Smooth muscle cell (in vitro differentiated cells): ENCODE measurements at regions not wholly inside any gene's neighbourhood (a gene's known extent, or its start where the extent isn't known, plus 50 kb on each side); places are given as distances from the start of the nearest gene placed in this dataset.

ENCODE experiments used
- DNase-seq: peaks from one replicate; lab custom pipeline; 2025; ENCODE audit not compliant: unreplicated experiment; lab: John Stamatoyannopoulos, UW
- H2AFZ ChIP-seq: fragments of 200-600 bp; sonication (generic); 2 replicates; pipeline ENCODE4 v1.6.0; 2016; ENCODE audit warnings: antibody characterized with exemption, low read depth, mild to moderate bottlenecking
- H3F3A ChIP-seq: fragments of 200-600 bp; sonication (generic); 2 replicates; pipeline ENCODE4 v1.6.0; 2017; ENCODE audit warnings: antibody characterized with exemption, low read depth
- H3K27ac ChIP-seq: fragments of 200-600 bp; sonication (generic); 2 replicates; pipeline ENCODE4 v1.5.1; 2016; ENCODE audit warnings: low read depth, mild to moderate bottlenecking
- H3K27me3 ChIP-seq: fragments of 200-600 bp; sonication (generic); 2 replicates; pipeline ENCODE4 v1.6.1; 2016; ENCODE audit warnings: low read depth, mild to moderate bottlenecking
- H3K36me3 ChIP-seq: fragments of 200-600 bp; sonication (generic); 2 replicates; pipeline ENCODE4 v1.5.1; 2016; ENCODE audit warnings: low read depth
- H3K4me1 ChIP-seq: fragments of 200-600 bp; sonication (generic); 2 replicates; pipeline ENCODE4 v1.5.1; 2016; ENCODE audit warnings: low read depth
- H3K4me2 ChIP-seq: fragments of 200-600 bp; sonication (generic); 2 replicates; pipeline ENCODE4 v1.6.0; 2016; ENCODE audit warnings: mild to moderate bottlenecking
- H3K4me3 ChIP-seq: fragments of 200-600 bp; sonication (generic); 2 replicates; pipeline ENCODE4 v1.5.1; 2016; ENCODE audit warnings: mild to moderate bottlenecking
- H3K79me2 ChIP-seq: fragments of 200-600 bp; sonication (generic); 2 replicates; pipeline ENCODE4 v1.6.0; 2016; ENCODE audit warnings: low read depth, mild to moderate bottlenecking
- H3K9ac ChIP-seq: fragments of 200-600 bp; sonication (generic); 2 replicates; pipeline ENCODE4 v1.6.0; 2016; ENCODE audit warnings: low read depth
- H3K9me3 ChIP-seq: fragments of 200-600 bp; sonication (generic); replicated peaks from 2 replicates; pipeline ENCODE4 v1.5.1; 2016; ENCODE audit warnings: low read depth
- H4K20me1 ChIP-seq: fragments of 200-600 bp; sonication (generic); 2 replicates; pipeline ENCODE4 v1.6.0; 2016; ENCODE audit warnings: low read depth
- CTCF ChIP-seq: fragments of 200-600 bp; sonication (generic); IDR thresholded peaks from 2 replicates; pipeline ENCODE4 v1.5.1; 2017; ENCODE audit warnings: borderline replicate concordance, mild to moderate bottlenecking, antibody characterized with exemption; ENCODE audit not compliant: insufficient read depth, poor library complexity, severe bottlenecking
- WGBS: methylation state at CpG from one replicate; pipeline ENCODE4 v1.1.7; 2016; ENCODE audit warnings: low lambda C conversion rate; 5-methylcytosine and 5-hydroxymethylcytosine counted together

GRCh38 chr9:100715100-100715380 is 137.2 kb downstream of the CAVIN4 start:
- H3K4me2 ChIP-seq: no peak overlapping the region
- no peaks in the 10 kb centered on the region for H3K79me2 ChIP-seq
- H3K9ac ChIP-seq: no peak overlapping the region
- peaks cover 3% of the 10 kb centered on the region for H3F3A ChIP-seq
- TF ChIP-seq CTCF: no peak
- H3K27ac ChIP-seq: no peak overlapping the region
- H3K27me3 ChIP-seq: no peaks in the 10 kb centered on the region
- no peak overlapping the region for H2AFZ ChIP-seq
- no peak overlapping the region for H3K4me3 ChIP-seq
- WGBS: 73% methylated on average over 6 of the region's 6 CpGs
- DNase-seq: no peak
- no peaks in the 10 kb centered on the region for H3K36me3 ChIP-seq
- no peaks in the 10 kb centered on the region for H3K4me1 ChIP-seq
- H3K9me3 ChIP-seq: no peaks in the 10 kb centered on the region
- no peaks in the 10 kb centered on the region for H4K20me1 ChIP-seq

- H2AFZ ChIP-seq: no peak overlapping the region
- H3K4me2 ChIP-seq: no peak overlapping the region
- H3K27me3 ChIP-seq: no peaks in the 10 kb centered on the region
- H3K4me1 ChIP-seq: no peaks in the 10 kb centered on the region
- 91% methylated on average over 5 of the region's 5 CpGs for WGBS
- no peak for DNase-seq
- no peaks in the 10 kb centered on the region for H3K36me3 ChIP-seq
- H3F3A ChIP-seq: peaks cover 3% of the 10 kb centered on the region
- no peak overlapping the region for H3K4me3 ChIP-seq
- H4K20me1 ChIP-seq: no peaks in the 10 kb centered on the region
- no peak overlapping the region for H3K9ac ChIP-seq
- no peaks in the 10 kb centered on the region for H3K79me2 ChIP-seq
- H3K9me3 ChIP-seq: no peaks in the 10 kb centered on the region
- H3K27ac ChIP-seq: no peak overlapping the region
- TF ChIP-seq CTCF: no peak
Measured at GRCh38 chr9:100718717-100719116, 140.8 kb downstream of the CAVIN4 start.

GRCh38 chr9:100720922-100721321 is 143.0 kb downstream of the CAVIN4 start:
- H3K9me3 ChIP-seq: no peaks in the 10 kb centered on the region
- no peaks in the 10 kb centered on the region for H4K20me1 ChIP-seq
- no peak overlapping the region for H2AFZ ChIP-seq
- TF ChIP-seq CTCF: no peak
- H3K9ac ChIP-seq: no peak overlapping the region
- DNase-seq: no peak
- H3K4me3 ChIP-seq: no peak overlapping the region
- H3K36me3 ChIP-seq: no peaks in the 10 kb centered on the region
- no peak overlapping the region for H3K4me2 ChIP-seq
- 33% methylated on average over 1 of the region's 1 CpG for WGBS
- H3K27ac ChIP-seq: no peak overlapping the region
- H3K4me1 ChIP-seq: no peaks in the 10 kb centered on the region
- no peaks in the 10 kb centered on the region for H3K79me2 ChIP-seq
- no peaks in the 10 kb centered on the region for H3K27me3 ChIP-seq
- H3F3A ChIP-seq: peaks cover 3% of the 10 kb centered on the region

GRCh38 chr9:100724886-100725285 is 147.0 kb downstream of the CAVIN4 start:
- Histone ChIP-seq H3K9me3 (no peaks in the 10 kb centered on the region), H3K9ac (no peak overlapping the region), H3K4me1 (no peaks in the 10 kb centered on the region), H3K27me3 (no peaks in the 10 kb centered on the region), H4K20me1 (no peaks in the 10 kb centered on the region), H3K79me2 (no peaks in the 10 kb centered on the region), H3K36me3 (no peaks in the 10 kb centered on the region), H2AFZ (no peak overlapping the region), H3K4me2 (no peak overlapping the region), H3K4me3 (no peak overlapping the region), H3K27ac (no peak overlapping the region), H3F3A (no peaks in the 10 kb centered on the region)
- DNase-seq: no peak
- TF ChIP-seq CTCF: no peak
- 93% methylated on average over 5 of the region's 5 CpGs for WGBS
